SU-DHL-6 (cell line): ENCODE measurements at regions not wholly inside any gene's neighbourhood (a gene's known extent, or its start where the extent isn't known, plus 50 kb on each side); places are given as distances from the start of the nearest gene placed in this dataset.

Experiments
- EZH2phosphoT487 ChIP-seq: fragments of 200-600 bp; sonication (generic), shearing (Covaris generic); conservative IDR thresholded peaks from 2 replicates; pipeline ENCODE4 v1.6.1; 2018; ENCODE audit warnings: mild to moderate bottlenecking, antibody characterized with exemption, low read length, moderate library complexity, mixed read lengths
- TF ChIP-seq, protein P1 (sequence below): fragments of 200-600 bp; sonication (generic); IDR thresholded peaks from one replicate; pipeline ENCODE4 v1.5.1; 2017; ENCODE audit warnings: antibody characterized with exemption, mild to moderate bottlenecking, low read length, moderate library complexity; ENCODE audit not compliant: insufficient read depth, poor library complexity, severe bottlenecking

DNA sequence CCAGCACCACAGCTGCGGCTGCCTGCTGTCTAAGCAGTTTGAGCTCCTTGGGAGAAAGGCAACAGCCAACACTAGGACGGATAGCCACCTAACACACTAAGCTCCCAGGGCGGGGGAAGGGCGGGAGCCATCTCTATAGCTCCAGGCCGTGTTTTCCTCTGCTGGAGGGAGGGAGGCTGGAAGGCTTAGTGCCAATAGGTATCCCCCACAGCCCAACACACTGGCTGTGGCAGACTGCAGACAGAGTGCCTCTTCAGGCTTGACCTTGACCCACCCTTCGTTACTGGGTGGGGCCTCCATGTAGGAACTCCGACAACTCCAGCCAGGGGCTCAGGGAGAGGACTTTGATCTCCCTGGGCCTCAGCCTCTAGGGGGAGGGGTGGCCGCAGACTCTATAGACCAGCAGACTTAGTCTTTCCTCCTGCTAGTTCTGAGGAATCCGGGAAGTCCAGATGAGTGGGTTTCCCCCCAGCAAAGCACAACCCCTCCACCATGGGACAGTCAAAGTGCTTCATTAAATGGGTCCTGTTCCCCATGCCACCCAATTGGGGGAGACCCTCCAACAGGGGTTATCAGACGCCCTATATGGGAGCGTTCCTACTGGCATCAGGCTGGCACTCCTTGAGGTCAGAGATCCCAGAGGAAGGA is 314.4 kb upstream of the MKI67 start:
- TF ChIP-seq, protein P1, sequence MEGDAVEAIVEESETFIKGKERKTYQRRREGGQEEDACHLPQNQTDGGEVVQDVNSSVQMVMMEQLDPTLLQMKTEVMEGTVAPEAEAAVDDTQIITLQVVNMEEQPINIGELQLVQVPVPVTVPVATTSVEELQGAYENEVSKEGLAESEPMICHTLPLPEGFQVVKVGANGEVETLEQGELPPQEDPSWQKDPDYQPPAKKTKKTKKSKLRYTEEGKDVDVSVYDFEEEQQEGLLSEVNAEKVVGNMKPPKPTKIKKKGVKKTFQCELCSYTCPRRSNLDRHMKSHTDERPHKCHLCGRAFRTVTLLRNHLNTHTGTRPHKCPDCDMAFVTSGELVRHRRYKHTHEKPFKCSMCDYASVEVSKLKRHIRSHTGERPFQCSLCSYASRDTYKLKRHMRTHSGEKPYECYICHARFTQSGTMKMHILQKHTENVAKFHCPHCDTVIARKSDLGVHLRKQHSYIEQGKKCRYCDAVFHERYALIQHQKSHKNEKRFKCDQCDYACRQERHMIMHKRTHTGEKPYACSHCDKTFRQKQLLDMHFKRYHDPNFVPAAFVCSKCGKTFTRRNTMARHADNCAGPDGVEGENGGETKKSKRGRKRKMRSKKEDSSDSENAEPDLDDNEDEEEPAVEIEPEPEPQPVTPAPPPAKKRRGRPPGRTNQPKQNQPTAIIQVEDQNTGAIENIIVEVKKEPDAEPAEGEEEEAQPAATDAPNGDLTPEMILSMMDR: no peak
- no peak for TF ChIP-seq EZH2phosphoT487
